ENCODE measurements at regions not wholly inside any gene's neighbourhood (a gene's known extent, or its start where the extent isn't known, plus 50 kb on each side); places are given as distances from the start of the nearest gene placed in this dataset.

GRCh38 chr2:138294451-138294850 is 207.1 kb upstream of the SPOPL start:
- Histone ChIP-seq H3K27me3 (ENCODE audit: low read depth) (no peaks in the 10 kb centered on the region), H3K36me3 (no peaks in the 10 kb centered on the region), H3K4me1 (no peaks in the 10 kb centered on the region), H3K4me3 (no peak overlapping the region), H3K9me3 (replicated peaks) (no peaks in the 10 kb centered on the region), H3K27ac (replicated peaks) (no peak overlapping the region)
- DNase-seq: no peak
- intact Hi-C loops (cut with micrococcal nuclease): no loop called here
- no peak for TF ChIP-seq CTCF (IDR thresholded peaks at IDR 0.05; ENCODE audit: borderline replicate concordance)

GRCh38 chr2:138296365-138296764 is 205.2 kb upstream of the SPOPL start:
- intact Hi-C loops (cut with micrococcal nuclease): no loop called here
- H3K9me3 ChIP-seq (replicated peaks): no peaks in the 10 kb centered on the region
- TF ChIP-seq CTCF (IDR thresholded peaks at IDR 0.05; ENCODE audit: borderline replicate concordance): no peak

GRCh38 chr2:138298120-138298814 is 203.3 kb upstream of the SPOPL start:
- Histone ChIP-seq H3K4me3 (no peak overlapping the region), H3K27me3 (ENCODE audit: low read depth) (no peaks in the 10 kb centered on the region), H3K4me1 (no peaks in the 10 kb centered on the region), H3K36me3 (no peaks in the 10 kb centered on the region), H3K27ac (replicated peaks) (no peak overlapping the region), H3K9me3 (replicated peaks) (no peaks in the 10 kb centered on the region)
- intact Hi-C loops (cut with micrococcal nuclease): no loop called here
- no peak for DNase-seq
- TF ChIP-seq CTCF (IDR thresholded peaks at IDR 0.05; ENCODE audit: borderline replicate concordance): no peak

More at GRCh38 chr2:138296365-138296764, 205.2 kb upstream of the SPOPL start:
- H3K4me3 ChIP-seq: no peak overlapping the region
- no peaks in the 10 kb centered on the region for H3K36me3 ChIP-seq
- no peaks in the 10 kb centered on the region for H3K4me1 ChIP-seq
- H3K27me3 ChIP-seq (ENCODE audit: low read depth): no peaks in the 10 kb centered on the region
- DNase-seq: no peak
- H3K27ac ChIP-seq (replicated peaks): no peak overlapping the region

- H3K36me3 ChIP-seq: no peaks in the 10 kb centered on the region
- no peak overlapping the region for H3K27ac ChIP-seq (replicated peaks)
- no peaks in the 10 kb centered on the region for H3K4me1 ChIP-seq
- no peak for TF ChIP-seq CTCF (IDR thresholded peaks at IDR 0.05; ENCODE audit: borderline replicate concordance)
- H3K27me3 ChIP-seq (ENCODE audit: low read depth): no peaks in the 10 kb centered on the region
- H3K9me3 ChIP-seq (replicated peaks): no peaks in the 10 kb centered on the region
- intact Hi-C loops (cut with micrococcal nuclease): no loop called here
- no peak for DNase-seq
- no peak overlapping the region for H3K4me3 ChIP-seq
Observed at GRCh38 chr2:138298900-138299299, 202.7 kb upstream of the SPOPL start.

- Histone ChIP-seq H3K27ac (replicated peaks) (no peak overlapping the region), H3K36me3 (no peaks in the 10 kb centered on the region), H3K4me1 (no peaks in the 10 kb centered on the region), H3K4me3 (no peak overlapping the region), H3K27me3 (ENCODE audit: low read depth) (no peaks in the 10 kb centered on the region), H3K9me3 (replicated peaks) (no peaks in the 10 kb centered on the region)
- intact Hi-C loops (cut with micrococcal nuclease): no loop called here
- TF ChIP-seq CTCF (IDR thresholded peaks at IDR 0.05; ENCODE audit: borderline replicate concordance): no peak
- no peak for DNase-seq
Observed at GRCh38 chr2:138306626-138307025, 194.9 kb upstream of the SPOPL start.

Data from left ventricle myocardium inferior (tissue), 1 donor.